GM19463 (cell line): ENCODE measurements at regions not wholly inside any gene's neighbourhood (a gene's known extent, or its start where the extent isn't known, plus 50 kb on each side); places are given as distances from the start of the nearest gene placed in this dataset.

Experiments used
- ATAC-seq: cut with Tn5 transposase; IDR thresholded peaks from one replicate; pipeline ENCODE4 v1.9.1; 2021; ENCODE audit warnings: mild to moderate bottlenecking, moderate library complexity; ENCODE audit not compliant: unreplicated experiment

DNA sequence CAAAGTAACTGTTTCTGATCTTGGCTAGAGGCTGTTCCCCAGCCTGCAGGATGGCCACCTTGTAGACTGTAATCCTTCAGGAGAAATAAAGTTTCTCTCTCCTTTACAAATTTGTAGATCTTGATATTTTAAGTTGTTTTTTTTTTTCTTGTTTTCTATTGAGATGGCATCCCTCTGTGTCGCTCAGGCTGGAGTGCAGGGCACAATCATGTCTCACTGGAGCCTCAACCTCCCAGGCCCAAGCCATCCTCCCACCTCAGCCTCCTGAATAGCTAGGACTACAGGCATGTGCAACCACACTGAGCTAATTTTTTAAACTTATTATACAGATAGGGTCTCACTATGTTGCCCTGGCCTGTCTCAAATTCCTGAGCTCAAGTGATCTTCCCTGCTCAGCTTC, 389.8 kb upstream of the LRRC4C start:
- ATAC-seq = no peak

DNA sequence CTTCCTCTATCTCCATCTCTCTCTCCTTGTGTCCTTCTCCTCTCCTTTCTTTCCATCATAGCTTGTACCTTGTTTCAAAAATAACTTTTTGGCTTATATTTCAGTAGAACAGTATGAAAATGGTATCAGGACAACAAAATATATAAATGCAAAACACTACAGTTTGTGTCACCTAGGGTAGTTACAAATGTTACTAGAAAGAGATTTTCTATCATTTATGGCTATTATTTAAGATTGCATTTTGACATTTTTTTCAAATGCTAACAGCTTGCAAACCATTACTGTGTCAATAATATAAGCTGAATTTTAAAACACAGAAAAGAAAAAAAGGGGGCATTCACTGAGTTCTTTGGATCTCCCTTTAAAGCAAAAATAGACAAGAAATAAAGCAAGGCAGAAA, 392.3 kb upstream of the LRRC4C start:
- ATAC-seq = no peak

GRCh38 chr11:41861838-41862237, 402.4 kb upstream of the LRRC4C start:
- ATAC-seq = no peak

GRCh38 chr11:41866525-41866924, 407.1 kb upstream of the LRRC4C start:
- ATAC-seq = no peak

DNA sequence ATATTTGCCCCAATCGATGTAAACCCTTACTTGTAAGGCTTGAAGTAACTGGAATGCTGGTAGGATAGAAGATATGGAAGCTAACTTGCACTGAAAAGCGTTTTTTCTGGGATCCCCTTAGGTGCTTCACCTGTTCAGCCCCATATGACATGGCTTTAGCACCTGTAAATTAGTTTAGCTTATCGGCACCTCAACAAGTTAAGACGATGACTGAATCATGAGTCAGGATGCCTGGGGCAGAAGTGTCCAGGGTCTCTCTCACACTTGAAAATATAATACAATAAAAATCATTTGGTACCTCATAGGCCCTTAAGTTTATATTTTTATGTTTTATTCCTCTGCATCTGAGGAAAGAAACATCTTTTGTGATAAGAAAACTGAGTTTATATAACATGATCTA, 409.2 kb upstream of the LRRC4C start:
- ATAC-seq = no peak

DNA sequence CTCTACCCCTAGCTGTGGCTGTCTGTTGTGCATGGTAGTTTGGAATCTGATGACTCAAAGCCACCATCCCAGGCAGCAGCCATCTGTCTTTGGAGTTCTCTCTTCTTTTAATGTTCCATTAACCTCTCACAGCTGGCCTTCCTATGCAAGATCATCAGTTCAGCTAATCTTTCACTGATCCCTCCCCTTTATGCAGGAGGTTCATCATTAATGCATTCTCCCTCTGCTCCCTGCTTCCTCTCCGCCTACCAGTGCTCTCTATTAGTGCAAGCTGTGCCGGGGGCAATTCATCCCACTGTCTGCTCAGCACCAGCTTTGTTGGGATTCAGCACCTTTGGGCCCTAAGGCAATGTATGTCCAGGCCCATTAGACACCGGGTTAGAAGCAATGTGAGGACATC, 413.0 kb upstream of the LRRC4C start:
- no peak for ATAC-seq

- no peak for ATAC-seq
Measured at GRCh38 chr11:41872870-41873269, 413.4 kb upstream of the LRRC4C start.

DNA sequence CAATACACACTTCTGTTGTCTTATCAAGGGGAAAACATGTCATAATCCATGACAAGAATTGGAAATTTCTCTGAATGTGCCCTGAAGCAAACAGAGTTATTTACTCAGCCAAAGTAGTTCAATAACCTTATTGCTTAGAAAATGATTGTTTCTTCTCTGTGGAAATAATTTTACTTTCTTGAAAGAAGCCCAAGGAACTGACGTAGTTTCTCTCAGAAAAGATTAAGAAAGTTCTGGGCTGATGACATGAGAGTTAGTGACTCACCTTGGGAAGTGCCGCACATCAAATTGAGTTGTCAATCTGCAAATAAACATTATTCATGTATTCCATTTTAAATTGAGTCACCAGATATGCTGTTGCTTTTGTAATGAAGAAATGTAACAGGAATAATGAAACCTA, 418.6 kb upstream of the LRRC4C start:
- ATAC-seq = no peak

GRCh38 chr11:41879214-41879613, 419.8 kb upstream of the LRRC4C start:
- ATAC-seq = no peak

DNA sequence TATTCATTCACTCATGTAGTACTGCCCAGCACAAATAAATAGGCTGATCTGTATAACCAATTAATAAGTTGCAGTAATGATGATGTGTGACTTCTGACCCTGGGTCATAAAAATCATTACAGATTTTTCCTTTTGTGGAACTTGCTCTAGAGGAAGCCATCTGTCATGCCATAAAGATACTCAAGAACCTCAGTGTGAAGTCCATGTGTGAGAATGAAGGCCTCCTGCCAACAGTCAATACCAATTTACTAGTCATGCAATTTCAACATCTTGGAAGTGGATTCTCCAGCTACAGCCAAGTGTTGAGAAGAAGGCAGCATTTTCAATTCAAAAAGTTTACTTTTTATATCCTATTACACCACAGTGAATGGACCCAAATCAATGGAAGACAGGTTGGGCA, 435.6 kb upstream of the LRRC4C start:
- ATAC-seq = no peak

- ATAC-seq = no peak
Measured at GRCh38 chr11:41897991-41898390, 438.5 kb upstream of the LRRC4C start.

DNA sequence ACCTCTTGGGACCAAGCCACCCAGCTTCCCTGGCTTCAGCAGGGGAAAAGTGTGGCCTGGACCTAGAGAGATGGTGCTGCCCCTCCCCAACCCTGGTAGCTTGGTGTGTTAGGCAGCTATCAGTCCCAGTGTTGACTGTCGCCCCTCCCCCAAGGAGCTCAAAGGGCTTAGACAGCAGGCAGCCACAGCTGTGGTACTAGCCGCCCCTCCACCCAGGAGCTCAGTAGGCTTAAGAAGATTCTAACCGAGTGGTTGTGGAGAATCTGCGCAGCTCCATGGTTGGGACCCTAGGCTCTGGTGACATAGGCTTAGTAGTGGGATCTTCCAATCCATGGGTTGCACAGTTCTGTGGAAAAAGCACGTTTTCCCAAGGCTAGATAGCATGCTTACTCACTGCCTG, 458.4 kb upstream of the LRRC4C start:
- no peak for ATAC-seq

GRCh38 chr11:41920374-41920773, 460.9 kb upstream of the LRRC4C start:
- ATAC-seq = no peak

DNA sequence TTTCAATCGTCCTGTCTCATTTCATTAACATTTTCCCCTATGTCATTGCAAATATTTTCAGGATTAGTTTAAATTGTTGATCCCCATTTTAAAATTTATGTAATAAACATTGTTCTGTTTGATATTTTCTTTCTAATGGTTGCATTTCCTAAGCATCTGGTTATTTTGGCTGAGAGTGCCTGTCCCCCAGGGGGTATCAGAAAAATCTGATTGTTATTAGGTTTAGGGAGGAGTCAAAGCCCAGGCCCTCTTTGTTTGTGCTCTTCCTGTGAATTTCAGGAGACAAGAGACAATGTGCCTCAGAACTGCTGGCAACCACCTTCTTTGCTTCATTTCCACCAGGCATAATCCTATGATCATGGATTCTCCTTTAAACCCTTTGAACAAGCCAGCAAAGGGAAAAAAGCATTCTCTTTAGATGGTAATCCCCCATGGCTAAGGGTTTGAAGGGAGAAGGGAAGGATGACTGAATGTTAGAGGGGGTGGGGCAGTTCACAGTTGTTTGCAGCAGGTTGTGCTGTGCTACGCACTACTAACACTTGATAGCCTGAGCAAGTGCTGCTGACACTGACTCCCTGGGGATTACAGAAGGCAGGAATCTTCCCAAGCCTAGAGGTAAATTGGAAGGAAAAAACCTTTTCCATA, 462.4 kb upstream of the LRRC4C start:
- no peak for ATAC-seq

DNA sequence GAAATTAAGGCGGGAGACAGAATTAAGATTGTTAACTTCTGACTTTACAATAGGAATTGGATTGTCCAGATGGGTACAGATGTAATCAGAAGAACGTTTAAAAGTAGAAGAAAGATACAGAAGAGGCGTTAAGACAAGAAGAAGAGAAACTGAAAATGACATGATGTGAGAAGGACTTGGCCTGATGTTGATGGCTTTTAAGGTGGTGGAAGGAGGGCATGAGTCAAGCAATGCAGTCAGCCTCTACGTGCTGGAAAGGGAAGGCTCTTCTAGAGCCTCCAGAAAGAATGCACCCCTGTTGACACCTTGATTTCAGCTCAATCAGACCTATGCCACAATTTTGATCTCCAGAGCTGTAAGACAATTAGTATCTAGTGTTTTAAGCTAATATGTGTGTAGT, 466.9 kb upstream of the LRRC4C start:
- no peak for ATAC-seq

- no peak for ATAC-seq
Measured at GRCh38 chr11:41935241-41935640, 475.8 kb upstream of the LRRC4C start.

DNA sequence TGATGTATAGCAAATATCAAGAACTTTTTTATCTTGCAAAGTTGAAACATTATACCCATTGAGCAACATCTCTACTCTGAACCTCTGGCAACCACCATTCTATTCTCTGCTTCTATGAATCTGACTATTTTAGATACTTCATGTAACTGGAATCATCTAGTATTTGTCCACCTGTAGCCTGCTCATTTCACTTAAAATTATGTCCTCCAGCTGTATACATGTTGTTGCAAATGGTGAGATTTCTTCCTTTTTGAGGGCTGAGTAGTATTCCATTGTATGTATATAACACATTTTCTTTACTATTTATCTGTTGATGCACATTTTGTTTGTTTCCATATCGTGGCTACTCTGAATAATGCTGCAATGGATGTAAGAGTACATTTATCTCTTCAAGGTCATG, 476.3 kb upstream of the LRRC4C start:
- no peak for ATAC-seq

GRCh38 chr11:41943656-41944055, 484.2 kb upstream of the LRRC4C start:
- no peak for ATAC-seq

- ATAC-seq = no peak
Measured at GRCh38 chr11:41947392-41947791, 487.9 kb upstream of the LRRC4C start.

- no peak for ATAC-seq
Measured at GRCh38 chr11:41950470-41951143, 491.2 kb upstream of the LRRC4C start.

- ATAC-seq = no peak
Measured at GRCh38 chr11:41954034-41954433, 494.6 kb upstream of the LRRC4C start.

DNA sequence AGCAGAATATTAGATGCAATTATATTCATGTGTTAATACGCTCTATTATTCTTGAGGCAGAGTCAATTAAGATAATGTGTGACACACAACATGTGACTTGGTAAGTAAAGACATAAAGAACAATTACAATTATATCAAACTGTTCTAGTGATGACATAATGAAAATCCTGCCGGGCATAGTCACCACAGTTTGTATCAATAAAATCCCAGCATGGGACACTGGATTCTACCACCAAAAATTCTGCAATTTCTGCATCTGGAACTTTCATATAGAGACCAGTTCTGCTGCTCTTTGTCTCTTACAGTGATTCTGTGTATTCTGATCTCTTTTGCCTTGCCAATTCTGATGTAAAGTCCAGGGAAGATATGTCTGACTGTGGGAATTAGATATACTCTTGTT, 495.6 kb upstream of the LRRC4C start:
- ATAC-seq = no peak
